HG03439 (cell line): ENCODE measurements at regions not wholly inside any gene's neighbourhood (a gene's known extent, or its start where the extent isn't known, plus 50 kb on each side); places are given as distances from the start of the nearest gene placed in this dataset.

Experiments
- ATAC-seq: cut with Tn5 transposase; IDR thresholded peaks from one replicate; pipeline ENCODE4 v1.9.1; 2021; ENCODE audit warnings: mild to moderate bottlenecking, moderate library complexity; ENCODE audit not compliant: unreplicated experiment

GRCh38 chr5:5658889-5659465 is 236.5 kb downstream of the ICE1 start:
- ATAC-seq, result no peak

GRCh38 chr5:5658226-5658625 is 235.7 kb downstream of the ICE1 start:
- ATAC-seq, result no peak

GRCh38 chr5:5652181-5652580 is 229.7 kb downstream of the ICE1 start:
- ATAC-seq, result no peak

- no peak for ATAC-seq
These were observed 228.5 kb downstream of the ICE1 start for GRCh38 chr5:5650949-5651348.

- ATAC-seq, result no peak
These were observed 227.8 kb downstream of the ICE1 start for GRCh38 chr5:5650242-5650641.

- ATAC-seq, result no peak
These were observed 227.2 kb downstream of the ICE1 start for GRCh38 chr5:5649641-5650040.

- no peak for ATAC-seq
These were observed 226.2 kb downstream of the ICE1 start for GRCh38 chr5:5648694-5649093.

GRCh38 chr5:5645891-5646290 is 223.4 kb downstream of the ICE1 start:
- ATAC-seq, result no peak

GRCh38 chr5:5645198-5645597 is 222.7 kb downstream of the ICE1 start:
- no peak for ATAC-seq

GRCh38 chr5:5644249-5644648 is 221.8 kb downstream of the ICE1 start:
- no peak for ATAC-seq

GRCh38 chr5:5643481-5643880 is 221.0 kb downstream of the ICE1 start:
- no peak for ATAC-seq

GRCh38 chr5:5638211-5638610 is 215.7 kb downstream of the ICE1 start:
- no peak for ATAC-seq

GRCh38 chr5:5637173-5637572 is 214.7 kb downstream of the ICE1 start:
- ATAC-seq, result no peak

- ATAC-seq, result no peak
These were observed 212.3 kb downstream of the ICE1 start for GRCh38 chr5:5634817-5635216.

- no peak for ATAC-seq
These were observed 211.1 kb downstream of the ICE1 start for GRCh38 chr5:5633579-5633978.

- no peak for ATAC-seq
These were observed 210.2 kb downstream of the ICE1 start for GRCh38 chr5:5632678-5633077.

- no peak for ATAC-seq
These were observed 207.1 kb downstream of the ICE1 start for GRCh38 chr5:5629607-5629978.

- ATAC-seq, result no peak
These were observed 206.6 kb downstream of the ICE1 start for GRCh38 chr5:5628866-5629606.

GRCh38 chr5:5626412-5626811 is 203.9 kb downstream of the ICE1 start:
- ATAC-seq, result no peak

- ATAC-seq, result no peak
These were observed 203.0 kb downstream of the ICE1 start for GRCh38 chr5:5625491-5625890.

- ATAC-seq, result no peak
These were observed 200.9 kb downstream of the ICE1 start for GRCh38 chr5:5623397-5623796.

GRCh38 chr5:5622806-5623205 is 200.3 kb downstream of the ICE1 start:
- ATAC-seq, result no peak

- ATAC-seq, result no peak
These were observed 197.1 kb downstream of the ICE1 start for GRCh38 chr5:5619546-5619945.
